LoVo (cell line): ENCODE measurements at regions not wholly inside any gene's neighbourhood (a gene's known extent, or its start where the extent isn't known, plus 50 kb on each side); places are given as distances from the start of the nearest gene placed in this dataset.
A peak's percentile ranks its signal among the peaks of the same experiment; 100 is the strongest.
"Not testable (repeated sequence)": the region's sequence is repeated elsewhere in the genome, so short reads cannot be mapped to it uniquely, and the experiment has no call there.

Experiments
- DNase-seq: peaks from one replicate; pipeline ENCODE4 v3.0.0-alpha.2; 2016; ENCODE audit warnings: low spot score

- DNase-seq: not testable (repeated sequence)
Observed at GRCh38 chr4:114447963-114448516, 150.6 kb upstream of the UGT8 start.

GRCh38 chr4:114458728-114459127 lies 139.9 kb upstream of the UGT8 start:
- no peak for DNase-seq

- no peak for DNase-seq
Observed at GRCh38 chr4:114464726-114465272, 133.8 kb upstream of the UGT8 start.

- no peak for DNase-seq
Observed at GRCh38 chr4:114465766-114466165, 132.8 kb upstream of the UGT8 start.

- DNase-seq: no peak
Observed at GRCh38 chr4:114466299-114466698, 132.3 kb upstream of the UGT8 start.

DNA sequence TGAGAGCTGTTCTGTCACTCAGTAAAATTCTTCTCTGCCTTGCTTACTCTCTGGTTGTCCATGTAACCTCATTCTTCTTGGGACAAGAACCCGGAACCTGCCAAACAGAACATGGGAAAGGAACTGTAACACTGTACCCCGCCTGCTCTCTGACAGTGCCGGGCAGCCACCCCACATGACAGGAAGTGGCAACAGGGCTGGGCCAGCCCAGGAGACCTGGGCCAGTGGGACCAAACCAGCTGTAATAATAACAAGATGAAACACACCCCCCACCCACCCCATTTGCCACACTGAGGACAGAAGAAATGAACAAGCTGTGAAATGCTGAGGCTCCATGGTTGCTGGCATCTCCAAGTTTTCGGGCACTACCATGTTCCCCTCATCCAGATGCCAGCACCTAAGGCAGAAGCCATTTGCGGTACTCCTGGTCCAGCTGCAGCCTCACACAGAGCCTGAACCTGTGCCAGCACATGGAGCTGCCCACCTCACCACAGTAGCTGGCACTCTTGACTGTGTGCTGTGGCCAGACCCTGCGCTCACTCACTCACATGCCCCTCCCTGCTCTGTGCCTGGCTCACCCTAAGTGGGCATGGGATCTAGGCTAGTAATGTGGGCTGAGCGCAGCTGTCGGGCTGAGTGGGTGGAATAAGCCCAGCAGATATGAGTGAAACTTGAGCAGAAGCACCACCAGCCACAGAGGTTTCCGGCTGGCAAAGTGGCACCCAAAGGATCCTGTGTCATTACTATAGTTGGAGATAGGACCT lies 126.2 kb upstream of the UGT8 start:
- no peak for DNase-seq

DNA sequence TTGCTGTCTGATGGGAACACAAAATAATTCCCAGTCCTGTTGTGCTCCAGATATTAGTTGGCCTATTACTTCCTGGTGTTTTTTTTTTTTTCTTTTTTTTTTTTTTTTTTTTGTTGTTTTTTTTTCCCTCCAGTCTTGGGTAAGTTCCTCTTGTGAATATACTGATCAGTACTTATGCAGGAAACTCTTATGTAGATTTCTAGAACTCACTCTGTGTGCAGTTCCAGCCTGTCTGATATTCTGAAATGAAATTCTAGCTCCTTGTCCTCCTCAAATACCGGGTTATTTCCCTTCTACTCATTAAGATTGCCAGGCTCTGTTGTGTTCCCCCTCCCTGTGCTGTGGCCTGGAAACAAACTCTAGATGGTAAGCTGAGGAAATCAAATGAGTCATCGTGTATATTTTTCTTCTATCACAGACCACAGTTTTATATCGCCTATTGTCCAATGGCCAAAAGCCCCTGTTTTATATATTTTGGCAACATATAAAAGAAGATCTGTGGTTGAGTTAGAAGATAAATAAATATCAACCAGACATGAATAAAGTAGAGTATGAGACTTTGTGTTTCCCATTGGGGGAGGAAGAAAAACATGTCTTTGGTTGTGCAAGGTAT lies 124.3 kb upstream of the UGT8 start:
- DNase-seq: peak; percentile 32

DNA sequence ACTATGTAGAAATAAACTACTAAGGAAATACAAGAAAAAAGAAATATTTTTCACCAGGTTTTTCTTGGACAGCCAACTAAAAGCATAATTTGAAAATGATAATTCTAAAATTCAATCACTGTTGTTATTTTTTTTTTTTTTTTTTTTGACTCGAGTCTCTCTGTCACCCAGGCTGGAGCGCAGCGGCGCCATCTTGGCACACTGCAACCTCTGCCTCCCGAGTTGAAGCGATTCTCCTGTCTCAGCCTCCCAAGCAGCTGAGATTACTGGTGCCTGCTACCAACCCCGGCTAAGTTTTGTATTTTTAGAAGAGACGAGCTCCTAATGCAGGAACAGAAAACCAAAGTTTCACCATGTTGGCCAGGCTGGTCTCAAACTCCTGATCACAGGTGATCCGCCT lies 122.3 kb upstream of the UGT8 start:
- DNase-seq: no peak

GRCh38 chr4:114479595-114479994 lies 119.0 kb upstream of the UGT8 start:
- peak; percentile 11 for DNase-seq

DNA sequence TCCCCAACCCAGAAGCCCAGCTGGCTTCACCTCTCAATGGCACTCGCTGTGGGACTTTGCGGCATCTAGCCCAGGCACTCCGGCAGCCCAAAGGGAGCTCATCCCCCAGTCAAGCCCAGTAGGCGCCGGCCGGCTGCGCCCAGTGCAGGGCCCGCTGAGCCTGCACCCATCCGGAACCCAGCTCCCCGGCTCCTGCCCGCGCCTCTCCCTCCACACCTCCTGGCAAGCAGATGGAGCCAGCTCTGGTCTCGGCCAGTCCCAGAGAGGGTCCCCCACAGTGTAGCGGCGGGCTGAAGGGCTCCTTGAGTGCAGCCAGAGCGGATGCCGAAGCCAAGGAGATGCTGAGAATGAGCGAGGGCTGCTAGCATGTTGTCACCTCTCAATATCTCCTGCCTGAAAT lies 116.8 kb upstream of the UGT8 start:
- no peak for DNase-seq

- DNase-seq: no peak
Observed at GRCh38 chr4:114487101-114487500, 111.5 kb upstream of the UGT8 start.

DNA sequence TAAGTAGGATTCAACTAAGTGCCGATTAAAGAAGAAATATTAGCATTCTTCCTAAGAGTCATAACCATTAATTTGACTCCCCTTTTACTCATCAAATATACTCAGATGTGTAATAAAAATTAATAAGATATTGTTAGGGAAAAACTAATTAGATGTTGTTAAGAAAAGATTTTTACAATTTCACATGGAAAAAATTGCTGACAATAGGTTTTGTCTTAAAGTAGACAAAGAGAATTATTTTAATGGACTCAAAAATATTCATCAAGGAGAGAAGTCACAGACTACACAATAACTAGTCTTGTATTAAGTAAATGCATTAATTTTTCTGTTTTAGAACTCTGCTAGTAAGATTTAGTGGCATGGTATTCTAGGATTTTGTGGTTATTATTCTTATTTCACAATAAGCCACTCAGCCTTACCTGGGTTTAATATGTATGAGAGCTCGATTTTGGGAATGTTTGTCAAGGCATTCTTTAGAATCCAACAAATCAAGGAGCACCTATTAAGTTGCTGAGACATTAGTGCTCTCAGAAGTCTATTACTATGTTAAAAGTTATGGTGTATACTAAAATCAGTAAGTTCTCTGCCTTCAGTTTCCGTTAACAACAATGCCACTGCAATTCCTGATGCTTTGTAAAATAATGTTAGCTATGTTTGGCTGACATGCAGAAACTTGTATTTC lies 110.2 kb upstream of the UGT8 start:
- DNase-seq: no peak

GRCh38 chr4:114494246-114494803 lies 104.3 kb upstream of the UGT8 start:
- no peak for DNase-seq

DNA sequence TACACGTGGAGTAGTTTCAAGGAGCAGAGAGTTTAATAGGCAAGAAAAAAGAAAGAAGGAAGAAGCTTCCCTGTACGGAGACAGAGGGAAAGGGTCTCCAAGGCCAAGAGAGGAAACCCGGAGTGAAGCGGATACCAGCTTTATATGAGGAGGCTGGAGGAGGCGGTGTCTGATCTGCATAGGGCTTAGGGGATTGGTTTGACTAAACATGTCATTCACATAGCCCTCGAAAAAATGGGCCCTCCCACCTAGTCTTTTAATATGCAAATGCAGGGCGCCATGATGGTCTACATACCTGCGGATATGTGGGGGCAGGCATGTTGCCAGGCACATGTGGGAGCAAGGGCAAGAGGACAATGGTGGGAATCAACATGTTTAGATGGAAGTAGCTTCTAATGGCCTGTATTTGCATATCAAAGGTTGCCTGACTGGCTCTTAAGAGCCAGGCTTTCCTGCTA lies 103.1 kb upstream of the UGT8 start:
- no peak for DNase-seq

DNA sequence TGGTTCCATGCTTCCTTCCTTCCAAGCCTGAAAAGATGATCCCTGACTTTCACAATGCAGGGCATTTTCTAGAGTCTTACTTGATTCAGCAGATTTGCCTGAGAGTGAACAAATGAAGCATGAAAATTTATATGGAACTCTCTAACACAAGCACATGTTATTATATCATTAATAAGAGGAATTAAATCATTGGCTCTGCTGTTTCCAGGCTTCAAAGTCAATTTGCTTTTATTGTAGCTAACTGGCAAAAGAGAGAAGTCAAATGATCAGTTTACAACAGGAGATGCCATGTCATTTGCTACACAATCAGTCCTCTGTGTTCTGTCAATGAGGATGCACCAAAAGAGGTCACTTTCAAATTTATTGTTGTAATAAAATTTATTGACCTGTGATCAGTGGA lies 101.5 kb upstream of the UGT8 start:
- DNase-seq: no peak

DNA sequence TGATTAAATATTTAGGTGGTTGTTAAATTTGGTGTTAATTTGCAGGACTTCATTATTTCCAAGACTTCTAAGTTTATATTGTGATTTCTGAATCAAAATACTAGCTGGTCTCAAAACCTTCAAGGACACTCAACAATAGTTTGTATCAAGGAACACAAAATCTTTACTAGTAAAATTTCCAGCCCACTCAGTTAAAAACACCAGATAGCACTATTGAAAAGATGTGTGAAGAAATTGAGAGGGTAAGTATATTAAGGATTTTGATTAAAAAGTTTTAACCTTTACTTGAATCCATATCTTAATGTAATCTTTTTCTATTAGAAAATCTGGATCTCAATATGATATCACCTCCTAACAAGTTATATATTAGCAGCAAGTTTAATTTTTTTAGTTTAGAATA lies 89.3 kb upstream of the UGT8 start:
- DNase-seq: no peak

DNA sequence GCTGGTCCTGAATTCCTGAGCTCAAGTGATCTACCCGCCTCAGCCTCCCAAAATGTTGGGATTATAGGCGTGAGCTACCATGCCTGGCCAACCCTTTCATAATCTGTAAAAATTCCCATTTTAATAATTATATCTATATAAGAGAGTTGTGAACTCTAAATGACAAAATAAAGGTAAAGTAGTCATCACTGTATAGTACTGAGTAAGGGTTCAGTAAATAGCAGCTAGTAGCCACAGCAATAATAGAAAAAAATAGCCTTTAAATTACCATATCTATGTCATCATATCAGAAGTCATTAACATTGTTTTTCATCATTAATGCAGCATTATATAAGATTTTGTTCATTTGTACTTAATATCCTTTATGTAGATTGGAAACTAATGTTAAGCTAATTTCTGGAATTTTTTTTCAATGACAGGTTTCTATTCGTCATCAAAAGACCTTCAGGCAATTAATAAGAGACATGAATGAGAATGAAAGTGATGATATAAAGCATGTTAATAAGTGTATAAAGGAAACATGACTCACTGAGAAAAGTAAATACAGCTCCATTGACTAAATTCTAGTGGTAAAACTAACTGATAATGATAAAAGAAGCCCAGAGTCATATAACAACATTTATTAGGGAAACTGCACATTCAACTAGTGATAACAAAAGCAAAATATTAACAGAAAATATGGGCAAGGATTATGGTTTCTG lies 85.9 kb upstream of the UGT8 start:
- peak; percentile 40 for DNase-seq

DNA sequence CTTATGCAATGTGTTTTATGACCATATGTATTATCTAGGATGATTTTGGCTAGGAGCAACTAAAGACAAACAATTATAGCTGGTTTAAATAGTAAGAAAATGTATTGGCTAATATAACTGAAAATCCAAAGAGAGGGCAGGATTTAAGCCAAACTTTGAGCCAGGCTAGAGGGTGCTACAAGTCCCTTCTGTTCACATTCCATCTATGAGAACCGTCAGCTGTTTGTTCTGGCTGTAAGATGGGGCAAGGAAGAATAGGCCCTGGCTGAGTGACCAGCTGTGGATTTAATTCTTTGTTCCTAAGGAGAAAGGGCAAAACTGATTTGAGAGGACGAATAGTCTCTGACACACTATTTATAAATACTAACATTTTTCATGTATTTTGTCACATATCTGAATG lies 79.2 kb upstream of the UGT8 start:
- DNase-seq: no peak

DNA sequence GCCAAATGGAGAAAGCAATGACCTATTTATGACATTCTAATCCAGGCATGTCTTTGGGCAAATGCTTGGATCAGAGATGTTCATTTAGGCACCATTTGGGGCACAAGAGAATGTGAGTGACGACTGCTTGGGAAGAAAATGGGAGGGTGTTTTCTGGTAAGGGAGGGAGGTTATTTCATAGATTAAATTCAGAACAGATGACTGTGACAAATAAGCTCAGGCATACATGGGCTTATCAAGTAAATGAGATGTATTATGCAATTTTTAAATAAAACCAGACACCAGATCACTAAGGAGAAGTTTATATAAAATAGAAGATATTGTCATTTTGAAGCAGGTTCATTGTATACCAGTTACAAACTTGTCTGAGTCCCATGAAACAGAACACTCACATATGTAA lies 71.4 kb upstream of the UGT8 start:
- DNase-seq: no peak

GRCh38 chr4:114527637-114528036 lies 71.0 kb upstream of the UGT8 start:
- no peak for DNase-seq

GRCh38 chr4:114535725-114536124 lies 62.9 kb upstream of the UGT8 start:
- no peak for DNase-seq

DNA sequence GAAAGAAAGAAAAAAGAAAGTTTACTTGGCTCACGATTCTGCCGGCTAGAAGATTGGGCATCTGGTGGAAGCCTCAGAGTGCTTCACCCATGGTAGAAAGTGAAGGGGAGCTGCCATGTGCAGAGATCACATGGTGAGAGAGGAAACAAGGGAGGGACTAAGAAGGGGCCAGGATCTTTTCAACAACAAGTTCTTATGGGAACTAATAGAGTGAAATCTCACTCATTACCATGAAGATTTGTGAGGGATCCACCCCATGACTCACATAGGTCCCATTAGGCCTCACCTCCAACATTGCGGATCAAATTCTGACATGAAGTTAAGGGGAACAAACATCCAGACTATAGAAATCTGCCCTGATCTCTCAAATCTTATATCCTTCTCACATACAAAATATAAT lies 61.3 kb upstream of the UGT8 start:
- DNase-seq: no peak
